Middle frontal gyrus (tissue), 1 donor: ENCODE measurements at regions not wholly inside any gene's neighbourhood (a gene's known extent, or its start where the extent isn't known, plus 50 kb on each side); places are given as distances from the start of the nearest gene placed in this dataset.

ENCODE experiments used
- DNase-seq: peaks from one replicate; pipeline ENCODE4 v3.0.0-alpha.2; 2015; ENCODE audit warnings: low spot score; ENCODE audit errors: extremely low spot score

- no peak for DNase-seq
These were observed 50.6 kb upstream of the SLC45A1 start for GRCh38 chr1:8267307-8267706.

GRCh38 chr1:8266436-8267165 is 51.3 kb upstream of the SLC45A1 start:
- DNase-seq = no peak

GRCh38 chr1:8263791-8264190 is 54.1 kb upstream of the SLC45A1 start:
- no peak for DNase-seq

GRCh38 chr1:8261398-8261762 is 56.5 kb upstream of the SLC45A1 start:
- no peak for DNase-seq

GRCh38 chr1:8259498-8260290 is 58.2 kb upstream of the SLC45A1 start:
- no peak for DNase-seq

- no peak for DNase-seq
These were observed 60.3 kb upstream of the SLC45A1 start for GRCh38 chr1:8257621-8258020.

GRCh38 chr1:8256321-8256720 is 61.6 kb upstream of the SLC45A1 start:
- no peak for DNase-seq

GRCh38 chr1:8255712-8256111 is 62.2 kb upstream of the SLC45A1 start:
- no peak for DNase-seq

- DNase-seq = no peak
These were observed 65.5 kb upstream of the SLC45A1 start for GRCh38 chr1:8252266-8252951.

GRCh38 chr1:8251635-8252034 is 66.3 kb upstream of the SLC45A1 start:
- DNase-seq = no peak

- no peak for DNase-seq
These were observed 68.1 kb upstream of the SLC45A1 start for GRCh38 chr1:8249838-8250237.

GRCh38 chr1:8247811-8248436 is 70.0 kb upstream of the SLC45A1 start:
- no peak for DNase-seq

- DNase-seq = no peak
These were observed 73.6 kb upstream of the SLC45A1 start for GRCh38 chr1:8244304-8244703.

- no peak for DNase-seq
These were observed 75.4 kb upstream of the SLC45A1 start for GRCh38 chr1:8242498-8242897.

GRCh38 chr1:8241417-8242014 is 76.4 kb upstream of the SLC45A1 start:
- no peak for DNase-seq

- DNase-seq = no peak
These were observed 78.4 kb upstream of the SLC45A1 start for GRCh38 chr1:8239306-8240023.

GRCh38 chr1:8239039-8239305 is 78.9 kb upstream of the SLC45A1 start:
- no peak for DNase-seq

GRCh38 chr1:8238141-8239038 is 79.5 kb upstream of the SLC45A1 start:
- no peak for DNase-seq

GRCh38 chr1:8232036-8232757 is 85.7 kb upstream of the SLC45A1 start:
- DNase-seq = no peak

- no peak for DNase-seq
These were observed 87.7 kb upstream of the SLC45A1 start for GRCh38 chr1:8230292-8230621.
